ENCODE measurements at regions not wholly inside any gene's neighbourhood (a gene's known extent, or its start where the extent isn't known, plus 50 kb on each side); places are given as distances from the start of the nearest gene placed in this dataset.

- H3K27me3 Mint-ChIP-seq: peaks cover 10% of the 10 kb centered on the region
- no peaks in the 10 kb centered on the region for H3K36me3 ChIP-seq (ENCODE audit: insufficient read depth, low read length)
- no peak overlapping the region for H3K27ac Mint-ChIP-seq
- H3K4me1 Mint-ChIP-seq (ENCODE audit: low read depth): no peaks in the 10 kb centered on the region
- no peaks in the 10 kb centered on the region for H3K9me3 ChIP-seq (ENCODE audit: control insufficient read depth in 1 of 2, insufficient read depth in 1 of 2, low read length in 2 of 2)
- TF ChIP-seq CTCF (IDR thresholded peaks at IDR 0.05): no peak
- POLR2A ChIA-PET: no interaction called here
- no peaks in the 10 kb centered on the region for H3K36me3 Mint-ChIP-seq (ENCODE audit: low read depth)
- intact Hi-C loops (cut with DNase I, micrococcal nuclease): no loop called here
- H3K4me3 ChIP-seq (ENCODE audit: low read length): no peak overlapping the region
- DNase-seq (no peak), ATAC-seq (ENCODE audit: poor library complexity) (no peak)
- H3K27me3 ChIP-seq (ENCODE audit: control insufficient read depth in 1 of 2, insufficient read depth in 2 of 2, low read length in 2 of 2): no peaks in the 10 kb centered on the region
- CTCF ChIA-PET: no interaction called here
- H3K4me1 ChIP-seq (ENCODE audit: insufficient read depth, low read length): no peaks in the 10 kb centered on the region
- no peaks in the 10 kb centered on the region for H3K9me3 Mint-ChIP-seq
- no peak overlapping the region for H3K27ac ChIP-seq (ENCODE audit: low read depth in 1 of 2, low read length in 2 of 2)
- H3K4me3 Mint-ChIP-seq: no peak overlapping the region
Measured at GRCh38 chr6:145272246-145272645, 463.1 kb downstream of the EPM2A start.

- TF ChIP-seq CTCF (IDR thresholded peaks at IDR 0.05): no peak
Measured at GRCh38 chr6:145273136-145273535, 462.2 kb downstream of the EPM2A start.

GRCh38 chr6:145274083-145274482 lies 461.2 kb downstream of the EPM2A start:
- POLR2A ChIA-PET: no interaction called here

More at GRCh38 chr6:145273136-145273535, 462.2 kb downstream of the EPM2A start:
- H3K27ac ChIP-seq (ENCODE audit: low read depth in 1 of 2, low read length in 2 of 2): no peak overlapping the region
- no peak overlapping the region for H3K4me3 ChIP-seq (ENCODE audit: low read length)
- DNase-seq (no peak), ATAC-seq (ENCODE audit: poor library complexity) (no peak)
- H3K36me3 ChIP-seq (ENCODE audit: insufficient read depth, low read length): no peaks in the 10 kb centered on the region
- CTCF ChIA-PET: no interaction called here
- POLR2A ChIA-PET: no interaction called here
- H3K27ac Mint-ChIP-seq: no peak overlapping the region
- no peak overlapping the region for H3K4me3 Mint-ChIP-seq
- intact Hi-C loops (cut with DNase I, micrococcal nuclease): no loop called here
- no peaks in the 10 kb centered on the region for H3K4me1 ChIP-seq (ENCODE audit: insufficient read depth, low read length)
- H3K27me3 Mint-ChIP-seq: peaks cover 10% of the 10 kb centered on the region
- H3K36me3 Mint-ChIP-seq (ENCODE audit: low read depth): no peaks in the 10 kb centered on the region
- H3K4me1 Mint-ChIP-seq (ENCODE audit: low read depth): no peaks in the 10 kb centered on the region
- no peaks in the 10 kb centered on the region for H3K9me3 ChIP-seq (ENCODE audit: control insufficient read depth in 1 of 2, insufficient read depth in 1 of 2, low read length in 2 of 2)
- no peaks in the 10 kb centered on the region for H3K9me3 Mint-ChIP-seq
- no peaks in the 10 kb centered on the region for H3K27me3 ChIP-seq (ENCODE audit: control insufficient read depth in 1 of 2, insufficient read depth in 2 of 2, low read length in 2 of 2)

More at GRCh38 chr6:145274083-145274482, 461.2 kb downstream of the EPM2A start:
- Histone ChIP-seq H3K27ac (ENCODE audit: low read depth in 1 of 2, low read length in 2 of 2) (no peak overlapping the region), H3K4me3 (ENCODE audit: low read length) (no peak overlapping the region), H3K9me3 (ENCODE audit: control insufficient read depth in 1 of 2, insufficient read depth in 1 of 2, low read length in 2 of 2) (no peaks in the 10 kb centered on the region), H3K27me3 (ENCODE audit: control insufficient read depth in 1 of 2, insufficient read depth in 2 of 2, low read length in 2 of 2) (no peaks in the 10 kb centered on the region), H3K4me1 (ENCODE audit: insufficient read depth, low read length) (no peaks in the 10 kb centered on the region), H3K36me3 (ENCODE audit: insufficient read depth, low read length) (no peaks in the 10 kb centered on the region)
- intact Hi-C loops (cut with DNase I, micrococcal nuclease): no loop called here
- CTCF ChIA-PET: no interaction called here
- H3K27me3 Mint-ChIP-seq: peaks cover 10% of the 10 kb centered on the region
- no peaks in the 10 kb centered on the region for H3K4me1 Mint-ChIP-seq (ENCODE audit: low read depth)
- no peak overlapping the region for H3K4me3 Mint-ChIP-seq
- H3K36me3 Mint-ChIP-seq (ENCODE audit: low read depth): no peaks in the 10 kb centered on the region
- TF ChIP-seq CTCF (IDR thresholded peaks at IDR 0.05): no peak
- DNase-seq (no peak), ATAC-seq (ENCODE audit: poor library complexity) (no peak)
- H3K27ac Mint-ChIP-seq: no peak overlapping the region
- H3K9me3 Mint-ChIP-seq: no peaks in the 10 kb centered on the region

Data from CD4-positive, alpha-beta T cell (primary cell).